ENCODE measurements at regions not wholly inside any gene's neighbourhood (a gene's known extent, or its start where the extent isn't known, plus 50 kb on each side); places are given as distances from the start of the nearest gene placed in this dataset.

GRCh38 chr1:222946436-222946835 is 131.6 kb downstream of the DISP1 start:
- no peaks in the 10 kb centered on the region for H3K4me1 ChIP-seq (ENCODE audit: control insufficient read depth, insufficient read depth, low read depth, low read length)
- no peak for DNase-seq
- H2BK12ac ChIP-seq (ENCODE audit: low read length in 2 of 2), result no peak overlapping the region
- no peak overlapping the region for H3K4me2 ChIP-seq (ENCODE audit: low read length, poor library complexity, severe bottlenecking)
- no peak overlapping the region for H2BK15ac ChIP-seq (ENCODE audit: low read depth, poor library complexity, severe bottlenecking)
- H3K4ac ChIP-seq (ENCODE audit: low read depth in 1 of 2, low read length in 2 of 2), result no peak overlapping the region
- H3K27ac ChIP-seq (ENCODE audit: low read length, poor library complexity, severe bottlenecking), result no peak overlapping the region
- no peaks in the 10 kb centered on the region for H3K27me3 ChIP-seq (ENCODE audit: control insufficient read depth in 1 of 2, insufficient read depth in 1 of 2, low read length in 2 of 2)
- peaks cover 14% of the 10 kb centered on the region for H3K79me1 ChIP-seq (replicated peaks; ENCODE audit: low read length, poor library complexity, severe bottlenecking)
- H2BK120ac ChIP-seq (ENCODE audit: low read depth, low read length), result no peak overlapping the region
- no peak overlapping the region for H3K14ac ChIP-seq (ENCODE audit: low read length in 2 of 2)
- no peak overlapping the region for H3K9ac ChIP-seq (ENCODE audit: low read length)
- WGBS, result no CpG with 5 or more reads among the region's 1 CpG
- H3K4me3 ChIP-seq (ENCODE audit: insufficient read depth in 1 of 2, low read depth in 1 of 2, low read length in 2 of 2), result no peak overlapping the region
- H3K23ac ChIP-seq (ENCODE audit: low read length in 2 of 2), result no peak overlapping the region
- no peak overlapping the region for H2AK5ac ChIP-seq (ENCODE audit: low read length, severe bottlenecking)
- H2AFZ ChIP-seq (ENCODE audit: low read depth, low read length), result no peak overlapping the region
- no peak overlapping the region for H4K8ac ChIP-seq (ENCODE audit: low read length)
- no peak overlapping the region for H2BK5ac ChIP-seq (ENCODE audit: low read depth, low read length, poor library complexity, severe bottlenecking)
- H3K9me3 ChIP-seq (ENCODE audit: control insufficient read depth, low read length), result no peaks in the 10 kb centered on the region
- H4K91ac ChIP-seq (ENCODE audit: low read length), result no peak overlapping the region
- no peak overlapping the region for H3K18ac ChIP-seq (ENCODE audit: low read depth in 1 of 2, low read length in 2 of 2)
- H3K36me3 ChIP-seq (ENCODE audit: control insufficient read depth in 1 of 2, insufficient read depth in 2 of 2, low read depth in 1 of 2, low read length in 2 of 2), result peaks cover 4 to 24% of the 10 kb centered on the region in 2 experiments

GRCh38 chr1:222948079-222948478 is 133.2 kb downstream of the DISP1 start:
- Histone ChIP-seq H3K4me1 (ENCODE audit: control insufficient read depth, insufficient read depth, low read depth, low read length) (no peaks in the 10 kb centered on the region), H3K9me3 (ENCODE audit: control insufficient read depth, low read length) (no peaks in the 10 kb centered on the region), H3K79me1 (replicated peaks; ENCODE audit: low read length, poor library complexity, severe bottlenecking) (peaks cover 6% of the 10 kb centered on the region), H3K4me2 (ENCODE audit: low read length, poor library complexity, severe bottlenecking) (no peak overlapping the region), H3K27ac (ENCODE audit: low read length, poor library complexity, severe bottlenecking) (no peak overlapping the region), H3K27me3 (ENCODE audit: control insufficient read depth in 1 of 2, insufficient read depth in 1 of 2, low read length in 2 of 2) (no peaks in the 10 kb centered on the region), H3K4ac (ENCODE audit: low read depth in 1 of 2, low read length in 2 of 2) (no peak overlapping the region), H3K23ac (ENCODE audit: low read length in 2 of 2) (no peak overlapping the region), H4K8ac (ENCODE audit: low read length) (no peak overlapping the region), H3K4me3 (ENCODE audit: insufficient read depth in 1 of 2, low read depth in 1 of 2, low read length in 2 of 2) (no peak overlapping the region), H3K14ac (ENCODE audit: low read length in 2 of 2) (no peak overlapping the region), H2AK5ac (ENCODE audit: low read length, severe bottlenecking) (no peak overlapping the region), H2BK5ac (ENCODE audit: low read depth, low read length, poor library complexity, severe bottlenecking) (no peak overlapping the region), H3K9ac (ENCODE audit: low read length) (no peak overlapping the region), H2BK120ac (ENCODE audit: low read depth, low read length) (no peak overlapping the region), H3K18ac (ENCODE audit: low read depth in 1 of 2, low read length in 2 of 2) (no peak overlapping the region), H2BK15ac (ENCODE audit: low read depth, poor library complexity, severe bottlenecking) (no peak overlapping the region), H2BK12ac (ENCODE audit: low read length in 2 of 2) (no peak overlapping the region), H4K91ac (ENCODE audit: low read length) (no peak overlapping the region), H3K36me3 (ENCODE audit: control insufficient read depth in 1 of 2, insufficient read depth in 2 of 2, low read depth in 1 of 2, low read length in 2 of 2) (peaks cover 1 to 19% of the 10 kb centered on the region in 2 experiments), H2AFZ (ENCODE audit: low read depth, low read length) (no peak overlapping the region)
- WGBS, result 100% methylated on average over 2 of the region's 2 CpGs
- DNase-seq, result no peak

GRCh38 chr1:222950892-222951291 is 136.1 kb downstream of the DISP1 start:
- no peaks in the 10 kb centered on the region for H3K4me1 ChIP-seq (ENCODE audit: control insufficient read depth, insufficient read depth, low read depth, low read length)
- no peak overlapping the region for H2BK12ac ChIP-seq (ENCODE audit: low read length in 2 of 2)
- no peak overlapping the region for H2AFZ ChIP-seq (ENCODE audit: low read depth, low read length)
- no peaks in the 10 kb centered on the region for H3K27me3 ChIP-seq (ENCODE audit: control insufficient read depth in 1 of 2, insufficient read depth in 1 of 2, low read length in 2 of 2)
- H3K14ac ChIP-seq (ENCODE audit: low read length in 2 of 2), result no peak overlapping the region
- no peak for DNase-seq
- no peak overlapping the region for H4K8ac ChIP-seq (ENCODE audit: low read length)
- no peak overlapping the region for H2BK5ac ChIP-seq (ENCODE audit: low read depth, low read length, poor library complexity, severe bottlenecking)
- H4K91ac ChIP-seq (ENCODE audit: low read length), result no peak overlapping the region
- no peaks in the 10 kb centered on the region for H3K9me3 ChIP-seq (ENCODE audit: control insufficient read depth, low read length)
- no peak overlapping the region for H3K23ac ChIP-seq (ENCODE audit: low read length in 2 of 2)
- no peak overlapping the region for H2BK15ac ChIP-seq (ENCODE audit: low read depth, poor library complexity, severe bottlenecking)
- H3K4me2 ChIP-seq (ENCODE audit: low read length, poor library complexity, severe bottlenecking), result no peak overlapping the region
- H3K18ac ChIP-seq (ENCODE audit: low read depth in 1 of 2, low read length in 2 of 2), result no peak overlapping the region
- H3K36me3 ChIP-seq (ENCODE audit: control insufficient read depth in 1 of 2, insufficient read depth in 2 of 2, low read depth in 1 of 2, low read length in 2 of 2), result no peaks in the 10 kb centered on the region
- H2AK5ac ChIP-seq (ENCODE audit: low read length, severe bottlenecking), result no peak overlapping the region
- peaks cover 5% of the 10 kb centered on the region for H3K79me1 ChIP-seq (replicated peaks; ENCODE audit: low read length, poor library complexity, severe bottlenecking)
- no peak overlapping the region for H3K27ac ChIP-seq (ENCODE audit: low read length, poor library complexity, severe bottlenecking)
- no peak overlapping the region for H3K4ac ChIP-seq (ENCODE audit: low read depth in 1 of 2, low read length in 2 of 2)
- H3K9ac ChIP-seq (ENCODE audit: low read length), result no peak overlapping the region
- no peak overlapping the region for H3K4me3 ChIP-seq (ENCODE audit: insufficient read depth in 1 of 2, low read depth in 1 of 2, low read length in 2 of 2)
- H2BK120ac ChIP-seq (ENCODE audit: low read depth, low read length), result no peak overlapping the region
- no CpG with 5 or more reads among the region's 3 CpGs for WGBS

GRCh38 chr1:222953585-222953984 is 138.7 kb downstream of the DISP1 start:
- Histone ChIP-seq H3K36me3 (ENCODE audit: control insufficient read depth in 1 of 2, insufficient read depth in 2 of 2, low read depth in 1 of 2, low read length in 2 of 2) (no peaks in the 10 kb centered on the region), H4K91ac (ENCODE audit: low read length) (no peak overlapping the region), H3K79me1 (replicated peaks; ENCODE audit: low read length, poor library complexity, severe bottlenecking) (peaks cover 3% of the 10 kb centered on the region), H2AFZ (ENCODE audit: low read depth, low read length) (no peak overlapping the region), H3K9ac (ENCODE audit: low read length) (no peak overlapping the region), H3K4ac (ENCODE audit: low read depth in 1 of 2, low read length in 2 of 2) (no peak overlapping the region), H3K4me1 (ENCODE audit: control insufficient read depth, insufficient read depth, low read depth, low read length) (no peaks in the 10 kb centered on the region), H3K14ac (ENCODE audit: low read length in 2 of 2) (no peak overlapping the region), H2BK12ac (ENCODE audit: low read length in 2 of 2) (no peak overlapping the region), H4K8ac (ENCODE audit: low read length) (no peak overlapping the region), H3K4me3 (ENCODE audit: insufficient read depth in 1 of 2, low read depth in 1 of 2, low read length in 2 of 2) (no peak overlapping the region), H2BK15ac (ENCODE audit: low read depth, poor library complexity, severe bottlenecking) (no peak overlapping the region), H2BK120ac (ENCODE audit: low read depth, low read length) (no peak overlapping the region), H3K23ac (ENCODE audit: low read length in 2 of 2) (no peak overlapping the region), H3K9me3 (ENCODE audit: control insufficient read depth, low read length) (no peaks in the 10 kb centered on the region), H2AK5ac (ENCODE audit: low read length, severe bottlenecking) (no peak overlapping the region), H3K27ac (ENCODE audit: low read length, poor library complexity, severe bottlenecking) (no peak overlapping the region), H3K27me3 (ENCODE audit: control insufficient read depth in 1 of 2, insufficient read depth in 1 of 2, low read length in 2 of 2) (no peaks in the 10 kb centered on the region), H3K4me2 (ENCODE audit: low read length, poor library complexity, severe bottlenecking) (no peak overlapping the region), H3K18ac (ENCODE audit: low read depth in 1 of 2, low read length in 2 of 2) (no peak overlapping the region), H2BK5ac (ENCODE audit: low read depth, low read length, poor library complexity, severe bottlenecking) (no peak overlapping the region)
- no peak for DNase-seq
- no CpG with 5 or more reads among the region's 1 CpG for whole genome bisulfite sequencing

Data from mesenchymal stem cell (in vitro differentiated cells and primary cell).